ENCODE measurements at regions not wholly inside any gene's neighbourhood (a gene's known extent, or its start where the extent isn't known, plus 50 kb on each side); places are given as distances from the start of the nearest gene placed in this dataset.

- no peak overlapping the region for H3K4me3 ChIP-seq (replicated peaks; ENCODE audit: insufficient read depth, low read length)
- no peaks in the 10 kb centered on the region for H3K27me3 ChIP-seq (ENCODE audit: insufficient read depth, poor library complexity, severe bottlenecking)
- DNase-seq (ENCODE audit: low read depth in 1 of 2, low spot score in 1 of 2): no peak
- H3K27ac ChIP-seq (replicated peaks): no peak overlapping the region
- TF ChIP-seq GABPA (IDR thresholded peaks at IDR 0.05; ENCODE audit: low read depth): no peak
- TF ChIP-seq REST (IDR thresholded peaks at IDR 0.05; ENCODE audit: insufficient replicate concordance, low read depth): no peak
- no peak for TF ChIP-seq POLR2AphosphoS5 (IDR thresholded peaks at IDR 0.05; ENCODE audit: low read depth)
- no peak for TF ChIP-seq SPI1 (IDR thresholded peaks at IDR 0.05; ENCODE audit: borderline replicate concordance, low read depth)
- no peak for TF ChIP-seq CTCF (IDR thresholded peaks at IDR 0.05; ENCODE audit: insufficient read depth, low read length)
Observed at GRCh38 chr5:93285461-93285860, 295.6 kb downstream of the NR2F1-AS1 start.

GRCh38 chr5:93281980-93282772 lies 298.8 kb downstream of the NR2F1-AS1 start:
- no peak for TF ChIP-seq REST (IDR thresholded peaks at IDR 0.05; ENCODE audit: insufficient replicate concordance, low read depth)
- no peak for TF ChIP-seq GABPA (IDR thresholded peaks at IDR 0.05; ENCODE audit: low read depth)
- TF ChIP-seq SPI1 (IDR thresholded peaks at IDR 0.05; ENCODE audit: borderline replicate concordance, low read depth): no peak
- TF ChIP-seq POLR2AphosphoS5 (IDR thresholded peaks at IDR 0.05; ENCODE audit: low read depth): no peak
- TF ChIP-seq CTCF (IDR thresholded peaks at IDR 0.05; ENCODE audit: insufficient read depth, low read length): no peak
- Histone ChIP-seq H3K4me3 (replicated peaks; ENCODE audit: insufficient read depth, low read length) (no peak overlapping the region), H3K27ac (replicated peaks) (no peak overlapping the region), H3K27me3 (ENCODE audit: insufficient read depth, poor library complexity, severe bottlenecking) (no peaks in the 10 kb centered on the region)
- DNase-seq (ENCODE audit: low read depth in 1 of 2, low spot score in 1 of 2): no peak

- TF ChIP-seq REST (IDR thresholded peaks at IDR 0.05; ENCODE audit: insufficient replicate concordance, low read depth) (no peak), GABPA (IDR thresholded peaks at IDR 0.05; ENCODE audit: low read depth) (no peak), CTCF (IDR thresholded peaks at IDR 0.05; ENCODE audit: insufficient read depth, low read length) (no peak), POLR2AphosphoS5 (IDR thresholded peaks at IDR 0.05; ENCODE audit: low read depth) (no peak), SPI1 (IDR thresholded peaks at IDR 0.05; ENCODE audit: borderline replicate concordance, low read depth) (no peak)
- H3K27me3 ChIP-seq (ENCODE audit: insufficient read depth, poor library complexity, severe bottlenecking): no peaks in the 10 kb centered on the region
- DNase-seq (ENCODE audit: low read depth in 1 of 2, low spot score in 1 of 2): no peak
Observed at GRCh38 chr5:93280518-93280917, 300.5 kb downstream of the NR2F1-AS1 start.

More at GRCh38 chr5:93280518-93280917, 300.5 kb downstream of the NR2F1-AS1 start:
- Histone ChIP-seq H3K4me3 (replicated peaks; ENCODE audit: insufficient read depth, low read length) (no peak overlapping the region), H3K27ac (replicated peaks) (no peak overlapping the region)

Data from HL-60 (cell line).